Putamen (tissue), 1 donor: ENCODE measurements at regions not wholly inside any gene's neighbourhood (a gene's known extent, or its start where the extent isn't known, plus 50 kb on each side); places are given as distances from the start of the nearest gene placed in this dataset.

ENCODE experiments used
- DNase-seq: peaks from one replicate; pipeline ENCODE4 v3.0.0-alpha.2; 2016; ENCODE audit warnings: low spot score

DNA sequence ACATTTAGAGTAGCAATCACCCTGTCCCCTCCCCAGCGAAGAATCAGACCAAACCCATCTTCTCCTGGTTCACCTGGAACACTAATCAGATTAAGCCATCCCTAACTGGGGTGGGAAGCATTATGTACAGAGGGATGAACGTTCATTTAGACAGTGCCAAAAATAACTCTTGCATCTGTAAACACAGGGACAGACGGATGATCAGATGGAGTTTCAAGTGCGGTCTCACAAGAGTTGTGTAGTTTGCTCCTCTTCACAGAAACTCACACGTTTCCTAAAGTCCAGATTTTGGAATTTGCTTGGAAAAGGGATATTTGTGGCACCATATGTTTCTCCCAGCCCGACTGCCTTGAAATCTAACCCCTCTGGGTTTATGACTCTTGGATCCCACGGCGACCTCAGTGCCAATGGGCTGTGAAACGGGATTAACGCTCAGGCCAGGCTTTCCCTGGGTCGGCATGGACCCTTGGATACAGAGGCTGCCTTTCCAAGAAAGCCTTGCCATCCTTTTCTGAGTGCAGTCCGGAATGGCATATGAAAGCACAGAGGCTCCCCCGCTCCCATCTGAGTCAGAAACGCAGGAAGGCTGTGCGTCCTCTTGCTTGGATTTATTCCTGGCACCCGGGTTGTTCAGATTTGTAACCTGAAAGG, 293.2 kb upstream of the HABP2 start:
- no peak for DNase-seq

DNA sequence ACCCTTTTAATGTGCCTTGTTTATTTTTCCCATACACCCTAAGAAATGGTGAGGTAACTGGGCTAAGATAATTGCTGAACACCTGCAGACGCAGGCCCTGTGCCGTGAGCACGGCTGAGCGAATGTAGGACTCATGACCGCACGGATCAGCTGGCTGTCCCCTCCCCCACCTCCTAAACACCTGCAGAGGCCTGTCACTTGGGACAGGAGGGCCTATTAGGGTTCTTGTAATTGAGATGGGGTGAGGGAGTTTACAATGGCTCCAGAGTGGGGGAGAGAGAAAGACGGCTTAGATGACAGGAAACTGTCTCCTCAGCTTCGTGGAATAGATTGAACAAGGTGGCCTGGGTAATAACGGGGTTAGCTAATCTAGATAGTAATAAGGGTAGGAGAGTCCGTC, 291.7 kb upstream of the HABP2 start:
- no peak for DNase-seq

DNA sequence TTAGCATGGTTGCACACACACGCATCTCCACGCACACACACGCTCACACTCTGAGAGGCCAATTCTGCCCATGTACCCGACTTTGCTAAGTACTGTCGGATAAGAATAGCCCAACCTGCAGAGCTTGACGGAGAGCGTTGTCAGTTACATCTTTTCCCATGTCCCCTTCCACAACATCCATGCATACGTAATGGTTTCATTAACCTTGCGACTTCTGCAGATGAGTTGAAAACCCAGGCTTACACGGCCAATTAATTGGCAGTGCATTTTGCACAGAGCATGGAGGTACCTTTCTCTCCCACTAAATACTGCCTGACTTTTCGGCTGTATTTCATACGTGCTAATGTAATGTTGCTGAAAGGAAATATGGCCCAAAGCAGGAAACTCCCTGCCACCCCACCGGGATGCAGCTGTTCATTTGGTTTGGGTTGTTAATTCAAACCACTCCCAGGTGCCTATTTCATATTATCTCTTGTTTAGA, 291.2 kb upstream of the HABP2 start:
- DNase-seq: no peak

DNA sequence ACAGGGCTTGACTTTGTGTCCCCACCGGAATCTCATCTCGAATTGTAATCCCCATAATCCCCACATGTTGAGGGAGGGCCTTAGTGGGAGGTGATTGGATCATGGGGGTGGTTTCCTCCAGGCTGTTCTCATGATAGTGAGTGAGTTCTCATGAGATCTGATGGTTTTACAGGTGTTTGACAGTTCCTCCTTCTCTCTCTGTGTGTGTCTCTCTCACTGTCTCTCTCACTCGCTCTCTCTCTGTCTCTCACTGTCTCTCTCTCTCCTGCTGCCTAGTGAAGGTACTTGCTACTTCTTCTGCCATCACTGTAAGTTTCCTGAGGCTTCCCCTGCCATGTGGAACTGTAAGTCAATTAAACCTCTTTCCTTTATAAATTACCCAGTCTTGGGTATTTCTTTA, 289.8 kb upstream of the HABP2 start:
- no peak for DNase-seq

DNA sequence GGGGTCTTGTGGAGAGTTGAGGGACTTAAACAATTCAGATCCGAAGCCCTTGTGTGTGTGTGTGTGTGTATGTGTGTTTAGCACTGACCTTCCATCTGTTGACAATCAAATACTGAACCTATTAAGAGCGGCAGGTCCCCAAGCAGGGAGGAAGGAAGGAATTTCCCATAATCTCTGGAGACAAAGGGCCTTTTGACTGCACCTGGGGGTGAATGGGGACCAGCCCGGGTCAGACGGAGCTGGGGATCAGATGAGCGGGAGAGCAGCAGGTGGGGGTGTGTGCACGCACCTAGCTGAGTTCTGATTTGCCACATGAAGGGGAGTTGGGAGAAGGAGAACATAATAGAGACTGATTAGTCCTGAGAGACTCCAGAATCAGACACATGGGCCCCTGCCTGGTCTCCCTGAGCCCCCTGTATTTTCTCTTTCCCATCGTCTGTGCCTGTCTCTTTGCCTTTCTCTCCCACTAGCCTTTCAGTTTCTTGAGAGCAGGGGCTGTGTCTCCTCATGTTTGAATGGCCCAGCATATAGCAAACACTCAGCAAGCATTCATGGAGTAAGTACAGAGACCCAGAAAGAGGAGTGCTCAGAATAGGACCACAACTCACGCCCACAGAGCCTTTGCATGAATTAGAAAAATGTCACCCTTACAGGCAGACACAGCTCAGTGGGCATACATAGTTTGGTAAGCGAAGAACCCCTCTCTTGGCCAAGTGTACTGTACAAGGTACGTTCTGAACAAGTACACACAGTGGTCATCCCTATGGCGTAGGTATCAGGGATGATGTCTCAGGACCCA, 288.3 kb upstream of the HABP2 start:
- DNase-seq: no peak

DNA sequence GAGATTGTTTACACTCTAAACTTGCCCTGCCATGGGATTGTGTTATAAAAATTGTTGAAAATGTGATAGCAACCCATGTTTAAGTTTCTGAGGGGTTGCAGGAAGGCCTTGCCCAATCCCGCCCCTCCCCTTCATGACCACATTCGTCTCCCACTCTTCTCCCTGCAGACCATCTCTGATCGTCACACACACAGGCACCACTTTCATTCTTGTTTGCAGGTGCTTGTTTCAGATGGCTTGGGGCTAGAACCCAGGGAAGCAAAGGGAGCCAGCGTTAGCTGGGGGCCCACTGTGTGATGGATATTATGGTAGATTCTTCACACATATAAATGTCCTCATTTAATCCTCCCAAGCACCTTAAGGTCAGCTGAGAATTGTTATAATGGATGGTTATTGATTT, 286.7 kb upstream of the HABP2 start:
- no peak for DNase-seq

DNA sequence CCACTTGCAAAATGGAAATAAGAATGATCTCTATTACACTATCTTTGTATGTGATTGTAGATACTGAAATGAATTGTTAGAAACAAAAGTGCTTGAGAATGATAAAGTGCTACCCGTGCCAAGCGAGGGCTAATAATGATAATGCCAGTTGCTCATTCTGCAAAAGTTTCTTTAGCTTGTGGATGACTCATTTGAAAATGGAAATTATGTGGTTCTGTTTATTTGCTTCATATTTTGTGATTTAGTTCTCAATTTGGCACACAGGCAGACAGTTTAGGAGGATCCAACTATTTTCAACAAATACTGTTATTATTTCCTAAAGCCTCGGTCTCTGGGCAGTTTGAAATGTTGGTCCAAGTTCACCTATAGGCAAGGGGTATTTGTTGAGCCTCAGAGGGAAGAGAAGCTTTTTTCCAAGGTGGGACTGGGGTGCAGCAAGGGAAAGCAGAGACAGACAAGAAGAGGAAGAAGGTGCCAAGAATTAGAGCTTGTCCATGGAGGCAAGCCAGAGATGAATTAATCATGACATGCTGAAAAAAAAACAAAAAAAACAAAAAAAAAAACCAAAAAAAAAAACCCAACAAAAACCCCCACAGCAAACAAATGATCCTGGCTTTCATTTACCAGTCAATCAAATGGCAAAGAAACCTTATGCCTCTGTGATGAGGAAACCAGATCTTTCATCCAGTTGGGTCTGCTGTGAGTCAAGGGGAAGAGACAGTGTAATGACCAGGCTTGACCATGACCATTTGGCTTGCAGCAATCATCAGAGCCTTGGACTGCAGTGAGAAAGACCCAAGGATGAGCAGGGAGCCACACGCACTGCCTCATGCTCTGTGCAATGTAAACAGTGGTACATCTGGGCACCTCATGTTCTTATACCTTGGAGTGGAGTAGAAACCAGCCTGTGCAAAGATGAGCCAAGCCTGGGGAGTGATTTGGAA, 285.0 kb upstream of the HABP2 start:
- no peak for DNase-seq

- DNase-seq: no peak
Measured at GRCh38 chr10:113269333-113269732, 283.5 kb upstream of the HABP2 start.

DNA sequence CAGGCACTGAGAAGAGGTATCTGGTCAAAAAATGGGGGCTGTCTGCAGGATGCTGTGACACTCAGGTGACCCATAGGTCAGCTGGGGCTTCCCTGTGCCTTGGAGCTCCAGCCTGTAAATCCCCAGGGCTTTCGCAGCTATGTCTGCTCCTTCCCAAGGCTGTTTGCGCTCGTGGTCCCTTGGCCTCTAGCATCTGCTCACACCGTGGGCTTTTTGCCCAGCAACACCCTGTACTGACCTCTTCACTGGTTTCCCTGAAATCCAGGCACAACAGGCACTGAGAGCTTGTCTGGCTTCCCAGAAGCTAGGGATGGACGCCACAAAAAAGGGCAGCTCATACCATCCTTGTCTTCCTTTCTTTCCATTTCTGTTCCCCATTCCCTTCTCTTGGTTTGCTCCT, 280.3 kb upstream of the HABP2 start:
- DNase-seq: no peak

- DNase-seq: peak; percentile 58
Measured at GRCh38 chr10:113273181-113274163, 279.4 kb upstream of the HABP2 start.

- no peak for DNase-seq
Measured at GRCh38 chr10:113274176-113274829, 278.6 kb upstream of the HABP2 start.

DNA sequence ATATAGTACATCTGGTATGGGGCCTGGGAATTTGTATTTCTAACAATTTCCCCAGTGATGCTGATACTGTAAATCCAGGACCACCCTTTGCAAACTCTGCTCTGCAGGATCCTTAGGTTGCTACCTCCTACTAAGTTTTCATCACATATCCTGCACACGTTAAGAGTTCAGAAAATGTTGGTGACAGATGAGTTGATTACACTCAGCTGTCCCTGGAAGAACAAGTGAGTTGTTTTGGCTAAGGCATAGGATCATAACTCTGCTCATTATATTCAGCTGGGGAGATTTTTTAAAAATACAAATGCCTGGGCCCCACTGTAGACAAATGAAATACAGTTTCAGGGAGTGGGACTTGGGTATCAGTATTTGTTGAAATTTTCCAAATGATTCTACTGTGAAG, 274.6 kb upstream of the HABP2 start:
- no peak for DNase-seq

DNA sequence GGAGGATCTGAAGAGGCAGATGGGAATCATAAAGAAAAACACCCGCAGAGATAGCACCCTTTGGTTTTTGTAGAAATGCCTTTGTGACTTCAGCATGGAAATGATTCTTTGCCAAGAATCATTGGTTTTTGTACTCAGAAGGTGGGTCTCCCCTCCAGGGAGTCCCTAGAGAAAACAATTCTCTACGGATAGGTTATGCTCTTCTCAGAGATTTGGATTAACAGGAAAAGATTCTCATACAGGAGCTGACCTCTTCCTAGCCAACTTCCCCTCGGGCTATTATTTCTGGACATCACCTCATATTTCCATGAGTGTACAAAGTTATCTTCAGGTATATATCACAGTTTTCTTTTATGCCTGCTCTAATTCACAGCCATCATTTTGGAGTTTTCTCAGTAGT, 274.2 kb upstream of the HABP2 start:
- DNase-seq: no peak

- DNase-seq: no peak
Measured at GRCh38 chr10:113279262-113279661, 273.6 kb upstream of the HABP2 start.

DNA sequence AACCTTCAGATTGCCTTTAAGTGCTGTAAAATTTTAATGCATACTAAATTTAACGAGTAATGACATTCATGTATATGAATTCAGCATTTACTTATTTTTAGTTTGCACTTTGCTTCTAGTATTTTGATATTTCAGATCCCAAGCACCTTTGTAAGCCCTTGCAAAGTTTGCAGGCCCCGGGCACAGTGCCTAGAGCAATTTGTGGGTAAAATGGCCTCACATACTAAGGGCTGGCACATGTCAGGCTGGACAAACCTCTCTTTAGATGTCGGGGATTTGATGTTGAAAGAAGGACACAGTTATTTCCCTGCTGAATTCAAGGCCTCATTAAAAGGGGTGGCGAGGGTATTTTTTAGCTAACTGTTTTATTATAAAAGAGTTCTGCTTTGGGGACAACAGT, 270.3 kb upstream of the HABP2 start:
- DNase-seq: no peak

GRCh38 chr10:113283189-113283588, 269.7 kb upstream of the HABP2 start:
- no peak for DNase-seq

GRCh38 chr10:113284635-113285034, 268.2 kb upstream of the HABP2 start:
- DNase-seq: no peak

DNA sequence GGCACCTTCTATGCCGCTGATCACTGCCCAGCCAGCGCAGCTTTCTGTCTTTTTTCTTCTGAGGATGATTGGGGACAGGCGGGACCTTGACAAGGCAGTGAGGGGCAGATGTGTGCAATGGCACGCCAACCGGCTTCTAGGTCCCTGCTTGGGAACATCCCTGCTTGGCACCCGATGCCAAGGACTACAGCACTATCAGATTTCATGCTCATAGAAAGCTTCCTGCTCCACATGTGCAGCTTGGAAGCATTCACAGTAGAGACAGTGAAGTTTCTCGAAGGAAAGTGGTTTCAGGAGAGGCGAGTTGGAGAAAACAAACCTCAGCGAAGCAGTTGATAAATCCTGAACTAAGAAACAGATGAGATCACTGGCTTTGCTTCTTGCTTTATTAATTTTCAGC, 267.5 kb upstream of the HABP2 start:
- DNase-seq: no peak

DNA sequence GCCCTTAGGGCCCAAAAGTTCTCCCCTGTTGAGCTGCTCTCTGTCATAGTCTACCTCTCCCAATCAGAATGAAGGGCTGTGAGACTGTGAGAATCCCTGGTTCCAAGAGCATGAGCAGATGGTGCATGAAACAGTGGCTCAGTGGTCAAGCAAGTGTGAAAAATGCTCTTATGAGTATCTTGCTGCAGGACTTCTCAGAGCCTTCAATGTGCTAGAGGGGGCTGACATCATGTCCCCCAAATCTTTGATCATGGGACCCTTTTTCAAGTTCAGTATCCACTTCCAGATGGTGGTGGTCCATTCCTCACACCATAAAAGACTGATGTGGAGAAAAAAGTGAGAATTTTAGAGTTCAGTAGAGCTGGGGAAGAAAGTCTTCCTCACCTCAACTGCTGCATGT, 265.3 kb upstream of the HABP2 start:
- no peak for DNase-seq

DNA sequence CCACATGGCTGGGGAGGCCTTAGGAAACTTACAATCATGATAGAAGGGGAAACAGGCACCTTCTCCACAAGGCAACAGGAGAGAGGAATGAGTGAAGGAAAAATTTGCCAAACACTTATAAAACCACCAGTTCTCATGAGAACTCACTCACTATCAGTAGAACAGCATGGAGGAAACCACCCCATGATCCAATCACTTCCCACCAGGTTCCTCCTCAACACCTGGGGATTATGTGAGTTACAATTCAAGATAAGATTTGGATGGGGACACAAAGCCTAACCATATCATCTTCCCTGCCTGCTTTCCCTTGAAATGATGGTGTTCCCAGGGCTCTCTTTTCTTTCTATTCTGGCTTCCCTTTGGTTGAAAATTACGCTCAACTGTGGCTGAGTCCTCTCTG, 262.7 kb upstream of the HABP2 start:
- DNase-seq: no peak

DNA sequence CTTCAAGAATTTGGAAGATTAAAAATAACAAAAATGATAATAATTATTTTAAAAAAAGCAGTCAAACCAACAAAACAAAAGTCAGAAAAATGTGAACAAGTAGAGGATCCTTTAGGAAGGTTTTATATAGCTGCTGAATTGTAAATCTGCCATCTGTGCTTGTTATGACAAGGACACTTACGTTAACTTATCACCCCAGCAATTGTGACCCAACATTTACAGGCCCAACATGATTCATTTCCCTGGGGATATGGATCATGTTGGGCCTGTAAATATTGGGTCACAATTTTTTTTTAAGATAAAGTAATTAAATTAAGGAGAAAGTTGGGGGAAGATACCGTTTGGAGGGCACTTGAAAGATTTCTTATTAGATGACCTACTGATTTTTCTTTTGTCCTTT, 261.4 kb upstream of the HABP2 start:
- DNase-seq: no peak
